Medulla oblongata (tissue), 1 donor: ENCODE measurements at regions not wholly inside any gene's neighbourhood (a gene's known extent, or its start where the extent isn't known, plus 50 kb on each side); places are given as distances from the start of the nearest gene placed in this dataset.
"Not testable (repeated sequence)": the region's sequence is repeated elsewhere in the genome, so short reads cannot be mapped to it uniquely, and the experiment has no call there.

ENCODE experiments used
- DNase-seq: peaks from one replicate; pipeline ENCODE4 v3.0.0-alpha.2; 2015; ENCODE audit errors: extremely low spot score

GRCh38 chr1:157262891-157263290 lies 124.7 kb upstream of the ETV3 start:
- DNase-seq: no peak

- DNase-seq: no peak
Measured at GRCh38 chr1:157262422-157262821, 124.2 kb upstream of the ETV3 start.

GRCh38 chr1:157255891-157256290 lies 117.7 kb upstream of the ETV3 start:
- DNase-seq: not testable (repeated sequence)

- DNase-seq: not testable (repeated sequence)
Measured at GRCh38 chr1:157254183-157254582, 116.0 kb upstream of the ETV3 start.

GRCh38 chr1:157252473-157252872 lies 114.3 kb upstream of the ETV3 start:
- no peak for DNase-seq

- no peak for DNase-seq
Measured at GRCh38 chr1:157249739-157250138, 111.5 kb upstream of the ETV3 start.

- no peak for DNase-seq
Measured at GRCh38 chr1:157249326-157249725, 111.1 kb upstream of the ETV3 start.

GRCh38 chr1:157247764-157248049 lies 109.5 kb upstream of the ETV3 start:
- not testable (repeated sequence) for DNase-seq

GRCh38 chr1:157247005-157247763 lies 109.0 kb upstream of the ETV3 start:
- DNase-seq: no peak

GRCh38 chr1:157245823-157246222 lies 107.6 kb upstream of the ETV3 start:
- DNase-seq: no peak

GRCh38 chr1:157241185-157241538 lies 103.0 kb upstream of the ETV3 start:
- DNase-seq: no peak

- no peak for DNase-seq
Measured at GRCh38 chr1:157240495-157241184, 102.4 kb upstream of the ETV3 start.

GRCh38 chr1:157239936-157240335 lies 101.7 kb upstream of the ETV3 start:
- no peak for DNase-seq

GRCh38 chr1:157238585-157238984 lies 100.4 kb upstream of the ETV3 start:
- no peak for DNase-seq

GRCh38 chr1:157237981-157238380 lies 99.8 kb upstream of the ETV3 start:
- no peak for DNase-seq

GRCh38 chr1:157237522-157237921 lies 99.3 kb upstream of the ETV3 start:
- DNase-seq: no peak

- no peak for DNase-seq
Measured at GRCh38 chr1:157236072-157236471, 97.9 kb upstream of the ETV3 start.

GRCh38 chr1:157235307-157235706 lies 97.1 kb upstream of the ETV3 start:
- DNase-seq: no peak

- DNase-seq: no peak
Measured at GRCh38 chr1:157234705-157235273, 96.6 kb upstream of the ETV3 start.

- no peak for DNase-seq
Measured at GRCh38 chr1:157233131-157233530, 94.9 kb upstream of the ETV3 start.

- DNase-seq: no peak
Measured at GRCh38 chr1:157231846-157232525, 93.8 kb upstream of the ETV3 start.

- no peak for DNase-seq
Measured at GRCh38 chr1:157230500-157230899, 92.3 kb upstream of the ETV3 start.

- no peak for DNase-seq
Measured at GRCh38 chr1:157227700-157228099, 89.5 kb upstream of the ETV3 start.
